Fibroblast of the aortic adventitia (primary cell): ENCODE measurements at regions not wholly inside any gene's neighbourhood (a gene's known extent, or its start where the extent isn't known, plus 50 kb on each side); places are given as distances from the start of the nearest gene placed in this dataset.

Experiments
- DNase-seq: peaks from one replicate; pipeline ENCODE4 v3.0.0-alpha.2; 2010; ENCODE audit warnings: low read depth
- H3K4me3 ChIP-seq: 2 replicates; pipeline ENCODE4 v1.5.1; 2011; ENCODE audit warnings: low read depth, mild to moderate bottlenecking, control low read depth, low read length, moderate library complexity
- TF ChIP-seq, protein P1 (sequence below): IDR thresholded peaks from 2 replicates; pipeline ENCODE4 v1.5.1; 2011; ENCODE audit warnings: mild to moderate bottlenecking, low read length, control low read depth, inconsistent platforms; ENCODE audit not compliant: insufficient read depth

DNA sequence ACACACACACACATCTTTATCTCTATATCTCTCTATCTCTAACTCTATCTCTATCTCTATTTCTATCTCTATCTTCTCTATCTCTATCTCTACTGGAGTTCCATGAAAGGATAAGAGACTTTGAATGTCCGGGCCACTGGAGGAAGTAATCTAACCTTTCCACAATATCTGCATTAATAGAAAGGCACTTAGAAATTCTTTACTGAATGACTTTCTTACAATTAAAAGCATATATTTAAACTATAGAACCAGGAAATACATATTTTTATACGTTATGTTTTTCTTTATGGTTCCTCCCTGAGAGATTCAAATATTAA lies 234.9 kb downstream of the TRIB2 start:
- H3K4me3 ChIP-seq: no peak overlapping the region
- no peak for DNase-seq
- TF ChIP-seq, protein P1, sequence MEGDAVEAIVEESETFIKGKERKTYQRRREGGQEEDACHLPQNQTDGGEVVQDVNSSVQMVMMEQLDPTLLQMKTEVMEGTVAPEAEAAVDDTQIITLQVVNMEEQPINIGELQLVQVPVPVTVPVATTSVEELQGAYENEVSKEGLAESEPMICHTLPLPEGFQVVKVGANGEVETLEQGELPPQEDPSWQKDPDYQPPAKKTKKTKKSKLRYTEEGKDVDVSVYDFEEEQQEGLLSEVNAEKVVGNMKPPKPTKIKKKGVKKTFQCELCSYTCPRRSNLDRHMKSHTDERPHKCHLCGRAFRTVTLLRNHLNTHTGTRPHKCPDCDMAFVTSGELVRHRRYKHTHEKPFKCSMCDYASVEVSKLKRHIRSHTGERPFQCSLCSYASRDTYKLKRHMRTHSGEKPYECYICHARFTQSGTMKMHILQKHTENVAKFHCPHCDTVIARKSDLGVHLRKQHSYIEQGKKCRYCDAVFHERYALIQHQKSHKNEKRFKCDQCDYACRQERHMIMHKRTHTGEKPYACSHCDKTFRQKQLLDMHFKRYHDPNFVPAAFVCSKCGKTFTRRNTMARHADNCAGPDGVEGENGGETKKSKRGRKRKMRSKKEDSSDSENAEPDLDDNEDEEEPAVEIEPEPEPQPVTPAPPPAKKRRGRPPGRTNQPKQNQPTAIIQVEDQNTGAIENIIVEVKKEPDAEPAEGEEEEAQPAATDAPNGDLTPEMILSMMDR: no peak

DNA sequence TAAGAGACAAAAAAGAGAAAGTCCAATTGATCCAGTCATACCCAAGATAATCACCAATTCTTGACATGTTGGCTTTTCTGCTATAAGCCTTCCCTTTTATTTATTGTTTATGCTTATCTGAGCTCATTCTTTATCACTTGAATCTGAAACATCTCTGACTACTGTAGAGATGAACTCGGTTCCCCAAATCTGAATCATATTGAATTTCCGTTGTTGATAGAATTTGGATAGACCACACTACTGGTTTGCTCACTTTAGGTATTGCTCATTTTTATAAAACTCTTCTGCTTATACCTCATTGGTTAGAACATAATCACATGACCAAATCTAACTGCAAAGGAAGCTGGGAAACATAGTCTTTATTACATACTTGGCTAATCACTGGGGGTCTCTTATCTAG lies 236.9 kb downstream of the TRIB2 start:
- DNase-seq: no peak
- TF ChIP-seq, protein P1: no peak
- H3K4me3 ChIP-seq: no peak overlapping the region

DNA sequence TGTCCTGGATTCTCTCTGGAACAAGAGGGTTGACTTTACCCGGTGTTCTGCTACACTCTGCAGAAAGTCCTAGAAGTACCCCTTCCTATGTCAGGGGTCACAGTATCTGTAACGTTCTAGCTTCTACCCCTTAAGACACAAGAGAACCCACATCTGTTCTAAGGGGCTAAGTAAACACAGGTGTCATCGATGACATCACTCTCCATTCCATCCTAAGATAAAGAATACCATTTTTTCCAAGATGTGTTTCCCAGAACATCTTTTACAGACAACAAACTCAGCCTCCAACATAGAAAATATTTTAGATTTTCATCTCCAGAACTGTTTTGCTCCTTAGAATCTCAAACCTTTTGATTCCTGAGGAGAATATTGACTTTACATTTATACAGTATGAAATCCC lies 239.1 kb downstream of the TRIB2 start:
- TF ChIP-seq, protein P1: no peak
- no peak overlapping the region for H3K4me3 ChIP-seq
- DNase-seq: no peak

DNA sequence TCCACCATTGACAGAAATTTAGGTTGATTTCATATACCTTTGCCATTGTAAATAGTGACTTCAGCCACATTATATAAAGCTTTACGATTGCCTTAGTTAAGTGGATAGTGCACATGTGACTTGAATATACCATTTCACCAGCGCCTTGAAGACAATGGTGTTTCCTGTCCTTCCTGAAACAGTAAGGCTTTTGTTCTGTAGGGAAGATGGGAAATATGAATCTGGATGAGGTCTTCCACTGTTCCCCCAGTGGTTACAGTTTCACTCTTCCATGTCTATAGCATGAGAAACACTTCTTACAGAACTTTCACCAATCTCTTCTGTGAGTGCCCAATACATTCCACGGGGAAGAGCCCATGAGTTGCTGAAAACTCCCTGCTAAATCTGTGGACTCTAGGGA lies 240.5 kb downstream of the TRIB2 start:
- no peak for DNase-seq
- TF ChIP-seq, protein P1: no peak
- no peak overlapping the region for H3K4me3 ChIP-seq

DNA sequence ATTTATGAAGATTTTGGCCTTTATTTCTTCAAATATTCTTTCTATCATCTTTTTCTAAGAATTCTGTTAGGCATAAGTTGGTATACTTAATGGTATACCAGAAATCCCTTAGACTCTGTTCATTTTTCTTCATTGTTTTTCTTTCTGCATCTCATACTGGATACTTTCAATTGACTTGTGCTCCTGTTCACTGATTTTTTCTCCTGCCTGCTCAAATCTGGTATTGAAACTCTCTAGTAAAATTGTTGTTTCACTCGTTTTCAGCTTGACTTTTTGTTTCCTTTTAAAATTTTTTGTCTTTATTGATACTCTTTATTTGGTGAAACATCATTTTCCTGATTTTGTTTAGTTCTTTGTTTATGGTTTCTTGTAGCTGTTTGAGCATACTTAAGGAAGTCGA lies 243.2 kb downstream of the TRIB2 start:
- TF ChIP-seq, protein P1: no peak
- no peak for DNase-seq
- no peak overlapping the region for H3K4me3 ChIP-seq

DNA sequence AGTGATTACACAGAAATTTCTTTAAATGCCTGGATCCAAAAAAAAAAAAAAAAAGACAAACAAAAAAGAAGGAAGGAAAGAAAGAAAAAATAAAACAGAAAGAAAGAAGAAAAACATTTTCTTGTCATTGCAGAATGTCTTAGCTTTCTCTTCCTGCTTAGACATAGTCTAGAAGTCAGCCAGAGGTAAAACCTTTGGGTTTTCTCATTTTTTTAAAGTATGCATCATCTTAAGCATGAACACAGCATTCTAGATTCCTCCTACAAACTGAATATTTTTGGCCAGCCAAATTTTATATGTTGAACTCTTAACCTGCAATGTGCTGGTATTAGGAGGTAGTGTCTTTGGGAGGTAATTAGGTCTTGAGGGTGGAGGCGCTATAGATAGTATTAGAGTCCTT lies 243.9 kb downstream of the TRIB2 start:
- peak; percentile 10 for DNase-seq
- no peak overlapping the region for H3K4me3 ChIP-seq
- TF ChIP-seq, protein P1: no peak

DNA sequence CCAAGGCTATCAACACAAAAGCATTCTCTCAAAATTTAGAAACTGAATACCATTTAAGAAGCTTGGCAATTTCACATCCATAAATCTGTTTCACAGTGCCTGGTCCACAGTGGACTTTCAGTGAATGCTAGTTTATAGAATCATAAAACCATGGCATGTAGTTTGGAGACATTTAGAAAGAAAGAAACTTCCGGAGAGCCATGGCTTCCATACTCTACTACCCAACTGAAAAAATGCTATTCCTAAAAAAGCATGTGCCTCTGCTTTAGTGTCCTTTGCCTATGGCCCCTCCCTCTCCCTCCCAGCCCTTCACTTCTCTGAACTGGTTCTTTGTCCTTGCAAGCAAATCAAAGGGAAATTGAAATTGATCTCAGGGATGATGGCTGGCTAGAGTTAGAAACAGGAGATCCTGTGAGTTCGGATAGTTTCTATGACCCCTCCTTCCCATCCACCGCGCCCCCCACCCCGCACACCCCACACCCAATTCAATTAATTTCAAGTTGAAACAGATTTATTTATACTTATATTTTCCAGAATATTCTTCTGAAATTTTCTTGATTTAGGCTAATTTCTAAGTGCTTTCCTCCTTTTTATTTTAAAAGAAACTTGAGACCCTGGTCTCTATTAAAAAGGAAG lies 248.3 kb downstream of the TRIB2 start:
- no peak for DNase-seq
- TF ChIP-seq, protein P1: no peak
- H3K4me3 ChIP-seq: no peak overlapping the region
